BE2C (cell line): ENCODE measurements at regions not wholly inside any gene's neighbourhood (a gene's known extent, or its start where the extent isn't known, plus 50 kb on each side); places are given as distances from the start of the nearest gene placed in this dataset.
"Not testable (repeated sequence)": the region's sequence is repeated elsewhere in the genome, so short reads cannot be mapped to it uniquely, and the experiment has no call there.

Experiments
- DNase-seq: peaks from one replicate; pipeline ENCODE4 v3.0.0-alpha.2; 2020
- H3K27me3 ChIP-seq: fragments of 250-450 bp; sonication (Bioruptor Pico); 2 replicates; pipeline ENCODE4 v1.5.1; 2020; ENCODE audit warnings: mild to moderate bottlenecking
- H3K36me3 ChIP-seq: fragments of 250-450 bp; sonication (Bioruptor Pico); 2 replicates; pipeline ENCODE4 v1.5.1; 2020; ENCODE audit warnings: mild to moderate bottlenecking
- H3K4me1 ChIP-seq: fragments of 250-450 bp; sonication (Bioruptor Pico); 2 replicates; pipeline ENCODE4 v1.5.1; 2020
- H3K4me3 ChIP-seq: 2 replicates; pipeline ENCODE4 v1.5.1; 2011; ENCODE audit warnings: low read depth, low read length
- H3K9me3 ChIP-seq: fragments of 250-450 bp; sonication (Bioruptor Pico); 2 replicates; pipeline ENCODE4 v1.5.1; 2020
- CTCF ChIP-seq: IDR thresholded peaks from 2 replicates; pipeline ENCODE4 v1.5.1; 2012; ENCODE audit warnings: mild to moderate bottlenecking, low read depth, low read length

- Histone ChIP-seq H3K9me3 (no peaks in the 10 kb centered on the region), H3K4me3 (no peak overlapping the region), H3K27me3 (no peaks in the 10 kb centered on the region), H3K4me1 (no peaks in the 10 kb centered on the region), H3K36me3 (no peaks in the 10 kb centered on the region)
- TF ChIP-seq CTCF, result no peak
- no peak for DNase-seq
These were observed 327.9 kb upstream of the C1orf174 start for GRCh38 chr1:4227986-4228385.

GRCh38 chr1:4253935-4254334, 353.9 kb upstream of the C1orf174 start:
- H3K27me3 ChIP-seq, result no peaks in the 10 kb centered on the region
- H3K36me3 ChIP-seq, result no peaks in the 10 kb centered on the region
- no peak for DNase-seq
- H3K9me3 ChIP-seq, result no peaks in the 10 kb centered on the region
- H3K4me1 ChIP-seq, result no peaks in the 10 kb centered on the region
- H3K4me3 ChIP-seq, result no peak overlapping the region
- TF ChIP-seq CTCF, result no peak

- Histone ChIP-seq H3K4me3 (no peak overlapping the region), H3K9me3 (no peaks in the 10 kb centered on the region), H3K4me1 (no peaks in the 10 kb centered on the region), H3K27me3 (no peaks in the 10 kb centered on the region), H3K36me3 (no peaks in the 10 kb centered on the region)
- no peak for DNase-seq
- no peak for TF ChIP-seq CTCF
These were observed 356.3 kb upstream of the C1orf174 start for GRCh38 chr1:4256351-4256750.

- not testable (repeated sequence) for H3K4me1 ChIP-seq, H3K27me3 ChIP-seq, H3K4me3 ChIP-seq, H3K9me3 ChIP-seq, DNase-seq, H3K36me3 ChIP-seq
These were observed 358.2 kb upstream of the C1orf174 start for GRCh38 chr1:4258146-4258777.

GRCh38 chr1:4261327-4261726, 361.3 kb upstream of the C1orf174 start:
- no peaks in the 10 kb centered on the region for H3K4me1 ChIP-seq
- H3K36me3 ChIP-seq, result no peaks in the 10 kb centered on the region
- TF ChIP-seq CTCF, result no peak
- no peak for DNase-seq
- no peaks in the 10 kb centered on the region for H3K27me3 ChIP-seq
- H3K9me3 ChIP-seq, result no peaks in the 10 kb centered on the region
- H3K4me3 ChIP-seq, result no peak overlapping the region

- no peak for TF ChIP-seq CTCF
- H3K4me3 ChIP-seq, result no peak overlapping the region
- DNase-seq, result no peak
- no peaks in the 10 kb centered on the region for H3K27me3 ChIP-seq
- no peaks in the 10 kb centered on the region for H3K9me3 ChIP-seq
- H3K4me1 ChIP-seq, result no peaks in the 10 kb centered on the region
- H3K36me3 ChIP-seq, result no peaks in the 10 kb centered on the region
These were observed 362.6 kb upstream of the C1orf174 start for GRCh38 chr1:4262665-4263064.

- no peaks in the 10 kb centered on the region for H3K9me3 ChIP-seq
- no peak for TF ChIP-seq CTCF
- no peaks in the 10 kb centered on the region for H3K27me3 ChIP-seq
- no peak overlapping the region for H3K4me3 ChIP-seq
- no peaks in the 10 kb centered on the region for H3K4me1 ChIP-seq
- H3K36me3 ChIP-seq, result no peaks in the 10 kb centered on the region
- no peak for DNase-seq
These were observed 363.6 kb upstream of the C1orf174 start for GRCh38 chr1:4263699-4264098.
